ENCODE measurements at regions not wholly inside any gene's neighbourhood (a gene's known extent, or its start where the extent isn't known, plus 50 kb on each side); places are given as distances from the start of the nearest gene placed in this dataset.

DNA sequence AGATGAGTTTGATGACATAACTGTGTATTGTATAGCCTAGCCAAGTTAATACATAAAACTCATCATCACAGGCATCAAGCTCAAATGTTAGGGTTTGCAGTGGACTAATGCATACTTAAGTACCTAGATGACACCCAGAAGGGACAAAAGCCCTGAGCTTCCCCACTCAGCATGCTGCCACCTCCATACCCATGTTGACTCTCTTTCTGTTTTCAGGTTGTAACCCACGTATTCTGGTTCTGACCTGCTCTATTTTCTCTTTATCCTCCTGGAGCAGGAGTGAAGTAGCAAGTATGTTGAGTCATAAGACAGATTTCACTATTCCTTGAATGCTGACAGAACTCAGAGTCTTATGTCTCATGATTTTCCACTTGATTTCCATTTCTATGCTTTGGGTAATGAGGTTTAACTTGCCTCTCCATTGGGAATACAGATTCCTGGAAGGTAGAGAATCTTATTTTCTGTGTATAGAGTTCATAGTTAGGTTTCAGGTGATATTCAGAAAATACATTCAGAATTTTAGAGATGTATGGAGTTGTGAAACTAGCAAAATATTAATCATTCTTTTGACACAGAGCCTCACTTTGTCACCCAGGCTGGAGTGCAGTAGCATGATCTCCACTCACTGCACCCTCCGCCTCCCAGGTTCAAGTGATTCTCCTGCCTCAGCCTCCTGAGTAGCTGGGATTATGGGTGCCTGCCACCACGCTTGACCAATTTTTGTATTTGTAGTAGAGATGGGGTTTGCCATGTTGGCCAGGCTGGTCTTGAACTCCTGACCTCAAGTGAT lies 122.5 kb upstream of the KCNJ15 start:
- no peak overlapping the region for H3K4me3 ChIP-seq
- no peaks in the 10 kb centered on the region for H3K36me3 ChIP-seq
- TF ChIP-seq EP300 (IDR thresholded peaks at IDR 0.05) (no peak), POLR2A (IDR thresholded peaks at IDR 0.05) (no peak)
- TF ChIP-seq, protein P1, sequence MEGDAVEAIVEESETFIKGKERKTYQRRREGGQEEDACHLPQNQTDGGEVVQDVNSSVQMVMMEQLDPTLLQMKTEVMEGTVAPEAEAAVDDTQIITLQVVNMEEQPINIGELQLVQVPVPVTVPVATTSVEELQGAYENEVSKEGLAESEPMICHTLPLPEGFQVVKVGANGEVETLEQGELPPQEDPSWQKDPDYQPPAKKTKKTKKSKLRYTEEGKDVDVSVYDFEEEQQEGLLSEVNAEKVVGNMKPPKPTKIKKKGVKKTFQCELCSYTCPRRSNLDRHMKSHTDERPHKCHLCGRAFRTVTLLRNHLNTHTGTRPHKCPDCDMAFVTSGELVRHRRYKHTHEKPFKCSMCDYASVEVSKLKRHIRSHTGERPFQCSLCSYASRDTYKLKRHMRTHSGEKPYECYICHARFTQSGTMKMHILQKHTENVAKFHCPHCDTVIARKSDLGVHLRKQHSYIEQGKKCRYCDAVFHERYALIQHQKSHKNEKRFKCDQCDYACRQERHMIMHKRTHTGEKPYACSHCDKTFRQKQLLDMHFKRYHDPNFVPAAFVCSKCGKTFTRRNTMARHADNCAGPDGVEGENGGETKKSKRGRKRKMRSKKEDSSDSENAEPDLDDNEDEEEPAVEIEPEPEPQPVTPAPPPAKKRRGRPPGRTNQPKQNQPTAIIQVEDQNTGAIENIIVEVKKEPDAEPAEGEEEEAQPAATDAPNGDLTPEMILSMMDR (IDR thresholded peaks at IDR 0.05), result no peak
- 88 to 93% methylated on average over 3 of the region's 3 CpGs for WGBS, 2 donors
- no peaks in the 10 kb centered on the region for H3K4me1 ChIP-seq
- H3K27ac ChIP-seq, result no peak overlapping the region
- H3K27me3 ChIP-seq, result no peaks in the 10 kb centered on the region
- no peak for DNase-seq (ENCODE audit: low spot score in 2 of 2)
- no peaks in the 10 kb centered on the region for H3K9me3 ChIP-seq

DNA sequence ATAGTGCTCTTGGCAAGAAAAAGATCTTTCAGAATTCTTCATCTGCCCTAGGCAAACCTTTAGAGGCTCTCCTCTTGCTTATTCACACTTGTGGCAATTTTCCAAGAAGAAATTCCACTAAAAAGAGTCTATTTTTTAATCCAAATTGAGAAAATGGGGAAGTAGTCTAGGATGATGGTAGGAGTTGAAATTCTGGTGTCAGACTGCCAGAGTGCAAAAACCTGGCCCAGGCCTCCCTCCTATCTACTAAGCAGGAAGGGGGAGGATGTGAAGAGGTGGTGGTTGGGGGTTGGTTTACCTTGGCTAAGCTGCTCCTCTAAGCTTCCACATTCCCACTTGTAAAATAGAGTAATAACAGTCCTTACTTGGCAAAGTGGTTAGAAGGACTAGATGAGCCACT lies 120.6 kb upstream of the KCNJ15 start:
- H3K4me3 ChIP-seq, result no peak overlapping the region
- H3K4me1 ChIP-seq, result peaks cover 0 to 8% (median 0%) of the 10 kb centered on the region in 4 donors
- H3K36me3 ChIP-seq, result no peaks in the 10 kb centered on the region
- no peaks in the 10 kb centered on the region for H3K9me3 ChIP-seq
- no peak overlapping the region for H3K27ac ChIP-seq
- TF ChIP-seq EP300 (IDR thresholded peaks at IDR 0.05) (no peak), POLR2A (IDR thresholded peaks at IDR 0.05) (no peak)
- TF ChIP-seq, protein P1 (IDR thresholded peaks at IDR 0.05), result no peak
- H3K27me3 ChIP-seq, result no peaks in the 10 kb centered on the region
- no peak for DNase-seq (ENCODE audit: low spot score in 2 of 2)

DNA sequence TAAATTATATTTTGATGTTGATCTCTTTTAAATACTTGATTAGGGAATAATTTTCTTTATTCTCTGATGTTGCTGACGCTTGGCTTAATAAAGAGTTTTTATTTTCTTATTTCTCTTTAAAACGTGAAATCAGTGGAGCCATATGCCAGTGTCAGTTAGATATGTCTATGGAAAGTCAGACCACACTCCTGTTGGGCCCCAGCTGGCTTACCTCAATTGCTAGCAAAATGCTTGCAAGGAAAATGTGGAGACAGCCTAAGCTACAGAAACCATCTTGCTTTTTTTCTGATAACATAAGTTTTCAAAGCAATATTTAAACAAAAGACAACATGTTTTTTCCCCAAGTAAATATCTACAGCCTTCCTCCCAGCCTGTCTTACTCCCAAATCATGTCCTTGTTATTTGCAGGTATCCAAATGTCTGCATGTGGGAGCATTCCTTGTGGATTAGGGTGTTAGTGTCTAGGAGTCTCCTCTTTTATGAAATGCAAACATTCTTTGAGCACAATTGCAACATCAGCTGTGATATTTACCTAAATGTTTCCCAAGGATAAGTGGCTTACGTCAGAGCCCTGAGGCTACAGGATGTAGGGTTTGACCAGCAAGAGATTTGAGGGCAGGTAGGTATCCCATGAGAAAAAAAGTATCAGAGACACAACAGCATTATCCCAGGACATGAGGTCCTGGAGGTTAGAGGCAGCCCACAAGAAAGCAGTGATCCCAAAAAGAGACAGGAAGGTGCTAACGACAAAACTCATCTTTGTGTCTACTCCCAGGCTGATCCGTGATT lies 117.2 kb upstream of the KCNJ15 start:
- TF ChIP-seq, protein P1 (IDR thresholded peaks at IDR 0.05), result no peak
- no peak for TF ChIP-seq POLR2A (IDR thresholded peaks at IDR 0.05)
- TF ChIP-seq EP300 (IDR thresholded peaks at IDR 0.05), result no peak
- H3K4me1 ChIP-seq, result peaks cover 0 to 8% (median 0%) of the 10 kb centered on the region in 4 donors
- no peak overlapping the region for H3K4me3 ChIP-seq
- H3K27ac ChIP-seq, result no peak overlapping the region
- H3K27me3 ChIP-seq, result no peaks in the 10 kb centered on the region
- 71 to 75% methylated on average over 5 of the region's 5 CpGs for WGBS, 2 donors
- peaks cover 0 to 6% (median 0%) of the 10 kb centered on the region in 4 donors for H3K9me3 ChIP-seq
- no peak for DNase-seq (ENCODE audit: low spot score in 2 of 2)
- H3K36me3 ChIP-seq, result no peaks in the 10 kb centered on the region

DNA sequence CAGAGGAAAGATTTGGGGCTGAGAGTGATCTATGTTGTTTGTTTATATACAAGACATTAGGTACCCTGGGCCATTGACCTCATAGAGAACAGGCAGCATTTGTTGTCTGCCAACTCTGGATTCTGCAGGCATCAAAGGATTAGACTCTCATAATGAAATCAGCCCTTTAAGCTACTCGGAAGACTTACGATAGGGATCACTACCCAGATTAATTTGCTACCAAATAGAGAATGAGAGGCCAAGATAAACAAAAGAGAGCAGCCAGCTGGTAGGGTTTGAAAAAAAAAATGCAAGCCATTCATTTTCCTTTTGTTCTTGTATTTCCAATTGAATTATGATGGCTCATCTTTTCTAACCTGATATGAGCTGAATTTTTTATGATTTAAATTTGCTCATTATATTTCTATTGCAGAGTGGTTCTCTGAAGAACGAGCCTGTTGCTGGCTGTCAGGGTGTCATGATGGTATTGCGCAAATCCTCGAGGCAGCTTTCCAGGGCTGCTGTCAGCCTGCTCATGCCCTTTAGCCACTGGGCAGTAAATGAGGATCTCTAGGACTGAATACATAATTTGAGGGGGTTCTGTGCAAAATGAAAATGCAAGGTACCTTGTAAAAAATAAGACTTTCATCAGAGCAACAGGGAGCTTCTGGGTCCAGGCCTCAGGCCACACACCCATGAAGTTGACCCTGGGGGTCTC lies 116.4 kb upstream of the KCNJ15 start:
- peaks cover 0 to 8% (median 0%) of the 10 kb centered on the region in 4 donors for H3K4me1 ChIP-seq
- H3K36me3 ChIP-seq, result no peaks in the 10 kb centered on the region
- H3K9me3 ChIP-seq, result peaks cover 0 to 12% (median 0%) of the 10 kb centered on the region in 4 donors
- 27 to 30% methylated on average over 5 of the region's 5 CpGs for whole genome bisulfite sequencing, 2 donors
- TF ChIP-seq, protein P1 (IDR thresholded peaks at IDR 0.05), result no peak
- TF ChIP-seq EP300 (IDR thresholded peaks at IDR 0.05) (no peak), POLR2A (IDR thresholded peaks at IDR 0.05) (no peak)
- no peak overlapping the region for H3K4me3 ChIP-seq
- H3K27me3 ChIP-seq, result no peaks in the 10 kb centered on the region
- no peak overlapping the region for H3K27ac ChIP-seq
- DNase-seq (ENCODE audit: low spot score in 2 of 2), result peak in 1 of 2 donors; percentile 20
